ENCODE measurements at regions not wholly inside any gene's neighbourhood (a gene's known extent, or its start where the extent isn't known, plus 50 kb on each side); places are given as distances from the start of the nearest gene placed in this dataset.

DNA sequence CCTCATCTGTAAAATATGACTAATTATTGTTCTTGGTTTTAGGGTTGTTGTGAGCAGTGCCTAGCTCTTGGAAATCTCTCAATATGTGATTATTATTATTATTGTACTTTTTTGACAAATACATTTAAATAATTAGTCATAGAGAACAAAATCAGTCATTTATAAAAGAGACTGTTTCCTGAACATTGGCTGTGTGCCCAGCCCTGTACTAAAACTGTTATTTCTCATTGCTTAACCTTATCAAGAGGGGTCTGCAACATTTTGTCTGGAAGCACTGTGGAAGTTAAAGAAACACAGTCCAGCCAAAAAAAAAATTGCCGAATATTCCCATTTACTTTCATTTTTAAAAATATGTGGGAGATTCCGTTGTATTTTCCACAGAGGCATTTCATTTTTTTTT, 989.2 kb upstream of the SLIT2 start:
- Histone ChIP-seq H3K9ac (replicated peaks; ENCODE audit: extremely low read depth, insufficient read depth, low read length) (no peak overlapping the region), H3K9me1 (replicated peaks; ENCODE audit: control insufficient read depth, extremely low read depth, insufficient read depth, low read length) (no peaks in the 10 kb centered on the region), H3K4me2 (ENCODE audit: insufficient read depth, low read length) (peak overlapping the region; percentile 55), H3K79me2 (ENCODE audit: control insufficient read depth, insufficient read depth, low read length) (no peaks in the 10 kb centered on the region), H3K4me1 (ENCODE audit: control insufficient read depth, extremely low read depth, insufficient read depth, low read length) (no peaks in the 10 kb centered on the region), H3K27ac (ENCODE audit: insufficient read depth, low read depth, low read length) (no peak overlapping the region), H2AFZ (ENCODE audit: low read depth, low read length) (peak overlapping the region; percentile 53), H3K4me3 (replicated peaks in 1 of 3; ENCODE audit: insufficient read depth in 1 of 3, low read depth in 1 of 3, low read length in 3 of 3) (peak overlapping the region in 1 of 3 experiments; percentile 32), H3K36me3 (ENCODE audit: control insufficient read depth in 2 of 2, extremely low read depth in 1 of 2, insufficient read depth in 2 of 2, low read length in 2 of 2) (no peaks in the 10 kb centered on the region), H4K20me1 (replicated peaks; ENCODE audit: control insufficient read depth, extremely low read depth, insufficient read depth, low read length) (no peaks in the 10 kb centered on the region), H3K27me3 (ENCODE audit: control insufficient read depth in 2 of 2, insufficient read depth in 2 of 2, low read length in 2 of 2) (no peaks in the 10 kb centered on the region), H3K9me3 (replicated peaks; ENCODE audit: control insufficient read depth, insufficient read depth, low read length) (no peaks in the 10 kb centered on the region)
- BruUV-seq (replicated peaks), result no TSS peak
- intact Hi-C loops (cut with micrococcal nuclease), result no loop called here
- dilution Hi-C loops (cut with MboI; ENCODE audit: extremely low pct_ligation_motif_present, low sequenced_read_pairs), result no loop called here
- DNase-seq (ENCODE audit: low read depth, low spot score), result peak; percentile 66
- no peak for FAIRE-seq
- ChIA-PET POLR2A (no interaction called here), CTCF (no interaction called here)
- TF ChIP-seq JUN (IDR thresholded peaks at IDR 0.05; ENCODE audit: borderline replicate concordance, insufficient read depth, insufficient read length, low read depth), result no peak
- TF ChIP-seq POLR2A (IDR thresholded peaks at IDR 0.05; ENCODE audit: low read depth, low read length), result no peak
- no peak for TF ChIP-seq MYC (IDR thresholded peaks at IDR 0.05; ENCODE audit: low read depth, low read length)
- no peak for TF ChIP-seq FOS (IDR thresholded peaks at IDR 0.05; ENCODE audit: borderline replicate concordance, insufficient read depth, low read length)
- TF ChIP-seq, protein P1, sequence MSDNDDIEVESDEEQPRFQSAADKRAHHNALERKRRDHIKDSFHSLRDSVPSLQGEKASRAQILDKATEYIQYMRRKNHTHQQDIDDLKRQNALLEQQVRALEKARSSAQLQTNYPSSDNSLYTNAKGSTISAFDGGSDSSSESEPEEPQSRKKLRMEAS (IDR thresholded peaks at IDR 0.05; ENCODE audit: insufficient read depth, insufficient read length), result no peak

DNA sequence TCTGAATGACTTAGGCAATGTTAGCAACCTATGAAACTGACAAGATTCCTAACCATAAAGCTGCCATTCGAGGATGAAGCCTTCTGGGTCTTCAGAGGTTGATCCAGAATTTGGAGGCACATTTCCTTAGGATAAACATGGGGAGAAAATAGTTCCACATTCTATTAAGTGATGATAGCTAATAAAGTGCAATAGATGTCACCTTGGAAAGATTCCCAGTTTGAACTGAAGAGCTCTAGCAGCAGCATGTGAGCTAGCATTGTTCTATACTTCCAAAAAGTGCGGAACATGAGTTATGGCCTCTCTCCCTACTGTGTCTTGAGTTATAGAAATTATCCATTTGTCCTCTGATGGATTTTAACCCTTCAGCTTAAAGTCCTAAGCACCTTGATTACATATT, 991.4 kb upstream of the SLIT2 start:
- DNase-seq (ENCODE audit: low read depth, low spot score) (no peak), FAIRE-seq (no peak)
- no peaks in the 10 kb centered on the region for H3K4me1 ChIP-seq (ENCODE audit: control insufficient read depth, extremely low read depth, insufficient read depth, low read length)
- H3K27ac ChIP-seq (ENCODE audit: insufficient read depth, low read depth, low read length), result no peak overlapping the region
- H3K4me3 ChIP-seq (replicated peaks in 1 of 3; ENCODE audit: insufficient read depth in 1 of 3, low read depth in 1 of 3, low read length in 3 of 3), result no peak overlapping the region
- no peaks in the 10 kb centered on the region for H3K79me2 ChIP-seq (ENCODE audit: control insufficient read depth, insufficient read depth, low read length)
- intact Hi-C loops (cut with micrococcal nuclease), result no loop called here
- H3K27me3 ChIP-seq (ENCODE audit: control insufficient read depth in 2 of 2, insufficient read depth in 2 of 2, low read length in 2 of 2), result no peaks in the 10 kb centered on the region
- no peak overlapping the region for H3K4me2 ChIP-seq (ENCODE audit: insufficient read depth, low read length)
- no TSS peak for BruUV-seq (replicated peaks)
- no peaks in the 10 kb centered on the region for H3K9me1 ChIP-seq (replicated peaks; ENCODE audit: control insufficient read depth, extremely low read depth, insufficient read depth, low read length)
- no peaks in the 10 kb centered on the region for H4K20me1 ChIP-seq (replicated peaks; ENCODE audit: control insufficient read depth, extremely low read depth, insufficient read depth, low read length)
- ChIA-PET POLR2A (no interaction called here), CTCF (interaction anchor here (0.8 kb wide), 1 partner anchor 988 kb away, joined by 3 read pairs; no protein-coding TSS in a partner anchor)
- no peaks in the 10 kb centered on the region for H3K9me3 ChIP-seq (replicated peaks; ENCODE audit: control insufficient read depth, insufficient read depth, low read length)
- TF ChIP-seq, protein P1 (IDR thresholded peaks at IDR 0.05; ENCODE audit: insufficient read depth, insufficient read length), result no peak
- TF ChIP-seq, protein P2, sequence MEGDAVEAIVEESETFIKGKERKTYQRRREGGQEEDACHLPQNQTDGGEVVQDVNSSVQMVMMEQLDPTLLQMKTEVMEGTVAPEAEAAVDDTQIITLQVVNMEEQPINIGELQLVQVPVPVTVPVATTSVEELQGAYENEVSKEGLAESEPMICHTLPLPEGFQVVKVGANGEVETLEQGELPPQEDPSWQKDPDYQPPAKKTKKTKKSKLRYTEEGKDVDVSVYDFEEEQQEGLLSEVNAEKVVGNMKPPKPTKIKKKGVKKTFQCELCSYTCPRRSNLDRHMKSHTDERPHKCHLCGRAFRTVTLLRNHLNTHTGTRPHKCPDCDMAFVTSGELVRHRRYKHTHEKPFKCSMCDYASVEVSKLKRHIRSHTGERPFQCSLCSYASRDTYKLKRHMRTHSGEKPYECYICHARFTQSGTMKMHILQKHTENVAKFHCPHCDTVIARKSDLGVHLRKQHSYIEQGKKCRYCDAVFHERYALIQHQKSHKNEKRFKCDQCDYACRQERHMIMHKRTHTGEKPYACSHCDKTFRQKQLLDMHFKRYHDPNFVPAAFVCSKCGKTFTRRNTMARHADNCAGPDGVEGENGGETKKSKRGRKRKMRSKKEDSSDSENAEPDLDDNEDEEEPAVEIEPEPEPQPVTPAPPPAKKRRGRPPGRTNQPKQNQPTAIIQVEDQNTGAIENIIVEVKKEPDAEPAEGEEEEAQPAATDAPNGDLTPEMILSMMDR (IDR thresholded peaks at IDR 0.05; ENCODE audit: extremely low read depth in 1 of 2, insufficient read depth in 1 of 2, low read depth in 1 of 2, low read length in 2 of 2), result no peak
- TF ChIP-seq POLR2AphosphoS5 (IDR thresholded peaks at IDR 0.05; ENCODE audit: insufficient read depth, low read depth, low read length), result no peak
- no peak for TF ChIP-seq POLR2A (IDR thresholded peaks at IDR 0.05; ENCODE audit: low read depth, low read length)
- TF ChIP-seq FOS (IDR thresholded peaks at IDR 0.05; ENCODE audit: borderline replicate concordance, insufficient read depth, low read length), result no peak
- no peak for TF ChIP-seq EZH2 (IDR thresholded peaks at IDR 0.05; ENCODE audit: borderline replicate concordance, low read depth, low read length, severe bottlenecking)
- no peak for TF ChIP-seq GATA2 (IDR thresholded peaks at IDR 0.05; ENCODE audit: insufficient read depth, insufficient read length, low read depth, low read length)
- TF ChIP-seq MYC (IDR thresholded peaks at IDR 0.05; ENCODE audit: low read depth, low read length), result no peak
- TF ChIP-seq JUN (IDR thresholded peaks at IDR 0.05; ENCODE audit: borderline replicate concordance, insufficient read depth, insufficient read length, low read depth), result no peak
- dilution Hi-C loops (cut with MboI; ENCODE audit: extremely low pct_ligation_motif_present, low sequenced_read_pairs), result no loop called here
- H2AFZ ChIP-seq (ENCODE audit: low read depth, low read length), result no peak overlapping the region
- no peaks in the 10 kb centered on the region for H3K36me3 ChIP-seq (ENCODE audit: control insufficient read depth in 2 of 2, extremely low read depth in 1 of 2, insufficient read depth in 2 of 2, low read length in 2 of 2)
- no peak overlapping the region for H3K9ac ChIP-seq (replicated peaks; ENCODE audit: extremely low read depth, insufficient read depth, low read length)

All from endothelial cell of umbilical vein (primary cell).